Transverse colon (tissue), 4 donors: ENCODE measurements at regions not wholly inside any gene's neighbourhood (a gene's known extent, or its start where the extent isn't known, plus 50 kb on each side); places are given as distances from the start of the nearest gene placed in this dataset.

ENCODE experiments used
- CTCF ChIP-seq, 5 experiments: fragments of 200-600 bp in 3 of 5; fragments of 450-650 bp in 2 of 5; sonication (generic) in 3 of 5; IDR thresholded peaks; 1 replicate in 2 of 5; 2 replicates in 3 of 5; pipeline ENCODE4 v1.5.1; 2016 to 2017; ENCODE audit warnings: antibody characterized with exemption in 5 of 5, inconsistent platforms in 3 of 5, mild to moderate bottlenecking in 2 of 5, moderate library complexity in 1 of 5
- POLR2A ChIP-seq: fragments of 450-650 bp; IDR thresholded peaks from one replicate; pipeline ENCODE4 v1.6.1; 2016; ENCODE audit warnings: antibody characterized with exemption, mild to moderate bottlenecking, moderate library complexity
- POLR2AphosphoS5 ChIP-seq, 3 donors: sonication (generic); formaldehyde crosslinking; IDR thresholded peaks; one replicate each; pipeline ENCODE4 v1.6.1; 2016; ENCODE audit warnings: antibody characterized with exemption in 3 of 3

GRCh38 chr5:147985608-147986007 is 78.2 kb upstream of the SPINK5 start:
- TF ChIP-seq POLR2A (no peak), CTCF (IDR thresholded peaks at IDR 0.05) (no peak), POLR2AphosphoS5 (IDR thresholded peaks at IDR 0.05) (no peak)
